ENCODE measurements at regions not wholly inside any gene's neighbourhood (a gene's known extent, or its start where the extent isn't known, plus 50 kb on each side); places are given as distances from the start of the nearest gene placed in this dataset.

- TF ChIP-seq CTCF (IDR thresholded peaks at IDR 0.05) (no peak), POLR2A (IDR thresholded peaks at IDR 0.05) (no peak)
Measured at GRCh38 chr15:39482459-39482858, 98.4 kb upstream of the THBS1 start.
